ENCODE measurements at regions not wholly inside any gene's neighbourhood (a gene's known extent, or its start where the extent isn't known, plus 50 kb on each side); places are given as distances from the start of the nearest gene placed in this dataset.

DNA sequence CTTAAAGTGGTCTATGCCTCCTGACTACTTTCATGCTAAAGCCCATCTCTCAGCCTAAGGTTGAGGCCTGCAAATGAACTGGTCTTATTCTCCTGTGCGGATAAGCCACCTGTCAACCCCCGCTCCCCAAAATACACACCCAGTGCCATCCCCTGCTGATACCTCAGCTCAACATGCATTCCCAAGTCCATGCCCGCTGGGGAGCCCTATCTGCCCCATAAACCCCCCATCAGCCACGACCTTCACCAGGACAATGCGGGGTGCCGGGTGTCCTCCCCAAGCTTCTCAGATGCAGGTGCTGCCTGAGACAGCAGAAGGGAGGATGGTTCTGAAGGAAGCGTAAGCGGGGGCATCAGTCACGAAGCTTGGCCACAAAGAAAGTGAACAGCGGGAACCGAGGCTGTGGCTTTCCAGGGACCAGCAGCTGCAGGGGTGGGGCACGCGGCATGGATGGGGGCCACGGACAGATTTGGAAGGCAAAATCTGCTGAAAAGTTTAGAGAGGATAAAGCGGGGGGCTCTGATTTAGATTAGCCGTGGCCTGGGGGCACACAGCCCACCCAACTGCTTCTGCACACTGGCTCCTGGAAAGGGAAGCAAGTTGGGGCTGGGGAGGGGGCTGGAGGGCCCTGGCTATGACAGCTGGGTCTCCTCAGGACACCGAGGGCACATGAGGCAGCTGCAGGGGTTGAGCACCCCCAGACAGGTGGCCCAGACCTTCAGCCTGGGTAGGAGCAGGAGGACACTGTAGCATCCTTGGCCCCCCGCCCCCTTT lies 1391.9 kb downstream of the TBC1D22A start:
- Histone ChIP-seq H3K9me3 (ENCODE audit: control insufficient read depth, insufficient read depth, low read length) (no peaks in the 10 kb centered on the region), H3K36me3 (ENCODE audit: control insufficient read depth, insufficient read depth, low read length) (no peaks in the 10 kb centered on the region), H3K4me1 (ENCODE audit: control insufficient read depth, insufficient read depth, low read length) (peaks cover 3% of the 10 kb centered on the region), H3K27me3 (ENCODE audit: control insufficient read depth, insufficient read depth, low read length) (no peaks in the 10 kb centered on the region), H3K27ac (ENCODE audit: low read length) (no peak overlapping the region), H3K4me3 (ENCODE audit: low read length) (no peak overlapping the region)
- DNase-seq (no peak), ATAC-seq (no peak)
- Mint-ChIP-seq H3K36me3 (no peaks in the 10 kb centered on the region), H3K27me3 (ENCODE audit: low read depth in 2 of 2) (peaks cover 7 to 15% of the 10 kb centered on the region in 2 donors), H3K4me1 (peaks cover 0 to 6% of the 10 kb centered on the region in 2 donors), H3K27ac (no peak overlapping the region), H3K9me3 (no peaks in the 10 kb centered on the region), H3K4me3 (no peak overlapping the region)
- TF ChIP-seq, protein P1, sequence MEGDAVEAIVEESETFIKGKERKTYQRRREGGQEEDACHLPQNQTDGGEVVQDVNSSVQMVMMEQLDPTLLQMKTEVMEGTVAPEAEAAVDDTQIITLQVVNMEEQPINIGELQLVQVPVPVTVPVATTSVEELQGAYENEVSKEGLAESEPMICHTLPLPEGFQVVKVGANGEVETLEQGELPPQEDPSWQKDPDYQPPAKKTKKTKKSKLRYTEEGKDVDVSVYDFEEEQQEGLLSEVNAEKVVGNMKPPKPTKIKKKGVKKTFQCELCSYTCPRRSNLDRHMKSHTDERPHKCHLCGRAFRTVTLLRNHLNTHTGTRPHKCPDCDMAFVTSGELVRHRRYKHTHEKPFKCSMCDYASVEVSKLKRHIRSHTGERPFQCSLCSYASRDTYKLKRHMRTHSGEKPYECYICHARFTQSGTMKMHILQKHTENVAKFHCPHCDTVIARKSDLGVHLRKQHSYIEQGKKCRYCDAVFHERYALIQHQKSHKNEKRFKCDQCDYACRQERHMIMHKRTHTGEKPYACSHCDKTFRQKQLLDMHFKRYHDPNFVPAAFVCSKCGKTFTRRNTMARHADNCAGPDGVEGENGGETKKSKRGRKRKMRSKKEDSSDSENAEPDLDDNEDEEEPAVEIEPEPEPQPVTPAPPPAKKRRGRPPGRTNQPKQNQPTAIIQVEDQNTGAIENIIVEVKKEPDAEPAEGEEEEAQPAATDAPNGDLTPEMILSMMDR (IDR thresholded peaks at IDR 0.05): no peak
- WGBS (ENCODE audit: insufficient coverage): 80% methylated on average over 18 of the region's 18 CpGs
- intact Hi-C loops (cut with micrococcal nuclease): no loop called here

GRCh38 chr22:48153726-48154125 lies 1391.3 kb downstream of the TBC1D22A start:
- H3K36me3 ChIP-seq (ENCODE audit: control insufficient read depth, insufficient read depth, low read length): no peaks in the 10 kb centered on the region
- DNase-seq (no peak), ATAC-seq (no peak)
- H3K9me3 Mint-ChIP-seq: no peaks in the 10 kb centered on the region
- no peak overlapping the region for H3K27ac ChIP-seq (ENCODE audit: low read length)
- H3K4me3 ChIP-seq (ENCODE audit: low read length): no peak overlapping the region
- H3K27me3 ChIP-seq (ENCODE audit: control insufficient read depth, insufficient read depth, low read length): no peaks in the 10 kb centered on the region
- no peak overlapping the region for H3K27ac Mint-ChIP-seq
- peaks cover 0 to 6% of the 10 kb centered on the region in 2 donors for H3K4me1 Mint-ChIP-seq
- no peaks in the 10 kb centered on the region for H3K36me3 Mint-ChIP-seq
- H3K9me3 ChIP-seq (ENCODE audit: control insufficient read depth, insufficient read depth, low read length): no peaks in the 10 kb centered on the region
- 89% methylated on average over 10 of the region's 10 CpGs for WGBS (ENCODE audit: insufficient coverage)
- H3K27me3 Mint-ChIP-seq (ENCODE audit: low read depth in 2 of 2): peaks cover 7 to 15% of the 10 kb centered on the region in 2 donors
- TF ChIP-seq, protein P1 (IDR thresholded peaks at IDR 0.05): no peak
- H3K4me1 ChIP-seq (ENCODE audit: control insufficient read depth, insufficient read depth, low read length): peaks cover 3% of the 10 kb centered on the region
- intact Hi-C loops (cut with micrococcal nuclease): no loop called here
- no peak overlapping the region for H3K4me3 Mint-ChIP-seq

DNA sequence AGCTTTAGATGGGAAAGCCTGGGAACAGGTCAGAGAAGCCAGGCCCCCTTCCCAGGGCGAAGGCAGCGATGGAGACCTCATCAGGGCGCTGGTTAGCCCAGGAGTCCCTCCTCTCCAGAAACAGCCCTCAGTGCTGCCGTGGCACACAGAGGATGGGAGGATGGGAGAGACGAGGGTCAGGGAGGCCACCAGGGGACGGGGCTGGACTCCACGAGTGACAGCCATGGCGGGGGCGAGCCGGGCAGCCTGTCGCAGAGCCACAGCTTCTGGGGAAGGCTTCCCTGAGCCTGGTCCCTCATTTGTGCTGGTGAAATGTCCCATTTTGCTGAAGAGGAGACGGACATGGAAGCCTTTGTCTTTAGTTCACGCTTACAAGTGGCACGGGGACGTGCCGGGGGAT lies 1390.5 kb downstream of the TBC1D22A start:
- DNase-seq (no peak), ATAC-seq (no peak)
- TF ChIP-seq, protein P1 (IDR thresholded peaks at IDR 0.05): no peak
- Histone ChIP-seq H3K9me3 (ENCODE audit: control insufficient read depth, insufficient read depth, low read length) (no peaks in the 10 kb centered on the region), H3K4me1 (ENCODE audit: control insufficient read depth, insufficient read depth, low read length) (peaks cover 3% of the 10 kb centered on the region), H3K27ac (ENCODE audit: low read length) (no peak overlapping the region), H3K36me3 (ENCODE audit: control insufficient read depth, insufficient read depth, low read length) (no peaks in the 10 kb centered on the region), H3K27me3 (ENCODE audit: control insufficient read depth, insufficient read depth, low read length) (no peaks in the 10 kb centered on the region), H3K4me3 (ENCODE audit: low read length) (no peak overlapping the region)
- Mint-ChIP-seq H3K27ac (no peak overlapping the region), H3K36me3 (no peaks in the 10 kb centered on the region), H3K4me3 (no peak overlapping the region), H3K27me3 (ENCODE audit: low read depth in 2 of 2) (peaks cover 7 to 15% of the 10 kb centered on the region in 2 donors), H3K4me1 (peaks cover 0 to 6% of the 10 kb centered on the region in 2 donors), H3K9me3 (no peaks in the 10 kb centered on the region)
- 90% methylated on average over 16 of the region's 16 CpGs for WGBS (ENCODE audit: insufficient coverage)
- intact Hi-C loops (cut with micrococcal nuclease): no loop called here
